ENCODE measurements at regions not wholly inside any gene's neighbourhood (a gene's known extent, or its start where the extent isn't known, plus 50 kb on each side); places are given as distances from the start of the nearest gene placed in this dataset.

GRCh38 chr5:130705368-130705767 lies 459.7 kb downstream of the HINT1 start (continued):
- TF ChIP-seq STAT1 (IDR thresholded peaks at IDR 0.05; ENCODE audit: unreplicated experiment), result no peak
- no peak for TF ChIP-seq ZNF331 (CRISPR knock-in tag; IDR thresholded peaks at IDR 0.05; ENCODE audit: low read depth)
- TF ChIP-seq ZNF114 (CRISPR knock-in tag; IDR thresholded peaks at IDR 0.05), result no peak
- TF ChIP-seq NANOG (IDR thresholded peaks at IDR 0.05; ENCODE audit: borderline replicate concordance), result no peak
- no peak for TF ChIP-seq REST (IDR thresholded peaks at IDR 0.05; ENCODE audit: unreplicated experiment)
- no peak for TF ChIP-seq EZH2 (IDR thresholded peaks at IDR 0.05; ENCODE audit: low read depth, unreplicated experiment)
- no peak for TF ChIP-seq POLR2AphosphoS5 (IDR thresholded peaks at IDR 0.05; ENCODE audit: low read depth)
- no peak for TF ChIP-seq ETS1 (IDR thresholded peaks at IDR 0.05)
- TF ChIP-seq EZH2phosphoT487 (IDR thresholded peaks at IDR 0.05; ENCODE audit: unreplicated experiment), result no peak
- TF ChIP-seq JUNB (IDR thresholded peaks at IDR 0.05; ENCODE audit: unreplicated experiment), result no peak
- TF ChIP-seq CREB1 (CRISPR knock-in tag; IDR thresholded peaks at IDR 0.05; ENCODE audit: low read depth), result no peak

- H3K4me2 ChIP-seq, result no peak overlapping the region
- H4K20me1 ChIP-seq (replicated peaks; ENCODE audit: insufficient read depth), result no peaks in the 10 kb centered on the region
- no peaks in the 10 kb centered on the region for H3K9me3 Mint-ChIP-seq
- H3K4me3 ChIP-seq, result no peak overlapping the region
- no peaks in the 10 kb centered on the region for H3K27me3 ChIP-seq (ENCODE audit: insufficient read depth)
- no peak overlapping the region for H3K27ac ChIP-seq (ENCODE audit: low read depth)
- no peak overlapping the region for H3K27ac Mint-ChIP-seq
- ATAC-seq, result no peak
- no peaks in the 10 kb centered on the region for H3K4me1 Mint-ChIP-seq
- H3K27me3 Mint-ChIP-seq (ENCODE audit: insufficient read depth, low read depth, poor library complexity), result no peaks in the 10 kb centered on the region
- H3K9me2 ChIP-seq (ENCODE audit: insufficient read depth), result 0 out of 2 replicates have a peak, but pooled peaks cover 3% of the 10 kb centered on the region
- DNase-seq (ENCODE audit: low spot score), result no peak
- H3K36me3 Mint-ChIP-seq (ENCODE audit: low read depth), result no peaks in the 10 kb centered on the region
- H3F3A ChIP-seq (replicated peaks; ENCODE audit: low read depth), result no peaks in the 10 kb centered on the region
- no peaks in the 10 kb centered on the region for H3K79me2 ChIP-seq (replicated peaks; ENCODE audit: insufficient read depth)
- no peak overlapping the region for H2AFZ ChIP-seq
- no peak overlapping the region for H3K4me3 Mint-ChIP-seq
- H3K4me1 ChIP-seq (ENCODE audit: insufficient read depth), result no peaks in the 10 kb centered on the region
- TF ChIP-seq CREB1 (CRISPR knock-in tag; IDR thresholded peaks at IDR 0.05; ENCODE audit: low read depth) (no peak), EZH2 (IDR thresholded peaks at IDR 0.05; ENCODE audit: low read depth, unreplicated experiment) (no peak), STAT1 (IDR thresholded peaks at IDR 0.05; ENCODE audit: unreplicated experiment) (no peak), ETS1 (IDR thresholded peaks at IDR 0.05) (no peak), ZNF331 (CRISPR knock-in tag; IDR thresholded peaks at IDR 0.05; ENCODE audit: low read depth) (no peak), REST (IDR thresholded peaks at IDR 0.05; ENCODE audit: unreplicated experiment) (no peak), JUNB (IDR thresholded peaks at IDR 0.05; ENCODE audit: unreplicated experiment) (no peak), POLR2AphosphoS5 (IDR thresholded peaks at IDR 0.05; ENCODE audit: low read depth) (no peak)
- no peaks in the 10 kb centered on the region for H3K36me3 ChIP-seq (ENCODE audit: insufficient read depth)
Measured at GRCh38 chr5:130693509-130693908, 471.5 kb downstream of the HINT1 start.

Data from GM23338 (cell line).